HCT116 (cell line): ENCODE measurements at regions not wholly inside any gene's neighbourhood (a gene's known extent, or its start where the extent isn't known, plus 50 kb on each side); places are given as distances from the start of the nearest gene placed in this dataset.
"Not testable (repeated sequence)": the region's sequence is repeated elsewhere in the genome, so short reads cannot be mapped to it uniquely, and the experiment has no call there.

Experiments
- ATAC-seq: fragments of 200-7000 bp; cut with Tn5 transposase; 2 replicates; pipeline ENCODE4 v1.9.1; 2020; ENCODE audit warnings: mild to moderate bottlenecking, moderate library complexity
- BruUV-seq: library from RNA; stranded (reverse); fragments of 400-500 nt; replicated peaks from 2 replicates; lab custom pipeline; 2021; lab: Mats Ljungman, UMichigan
- CTCF ChIA-PET: fragments of 300-600 bp; sonication (Branson Sonifier 250); formaldehyde crosslinking; loops from one replicate; lab custom pipeline; 2021; ENCODE audit warnings: antibody characterized with exemption; lab: Charles Lee
- POLR2A ChIA-PET: fragments of 300-600, 350-600 bp; sonication (Branson Sonifier 250); formaldehyde crosslinking; loops from one replicate; lab custom pipeline; 2021; ENCODE audit warnings: antibody characterized with exemption; lab: Charles Lee
- RAD21 ChIA-PET, 2 experiments: fragments of 300-600 bp; sonication (Branson Sonifier 250); formaldehyde crosslinking; loops; one replicate each; lab custom pipeline; 2023; ENCODE audit warnings: low total read pairs in 2 of 2; ENCODE audit not compliant: uncharacterized antibody in 2 of 2, unreplicated experiment in 2 of 2, low non-redundant PET in 1 of 2; lab: Charles Lee
- DNase-seq: peaks from one replicate; pipeline ENCODE4 v3.0.0-alpha.2; 2010; ENCODE audit warnings: low read depth, low spot score
- H2AFZ ChIP-seq: fragments of 200-600 bp; shearing (Covaris generic), sonication (generic); 2 replicates; pipeline ENCODE4 v1.6.1; 2017; ENCODE audit warnings: low read depth, mixed run types, mixed read lengths, antibody characterized with exemption, low read length; ENCODE audit not compliant: poor library complexity, severe bottlenecking
- H3K27ac ChIP-seq: 2 replicates; pipeline ENCODE4 v1.5.1; 2012; ENCODE audit warnings: low read depth, low read length
- H3K27me3 ChIP-seq: fragments of 200-600 bp; sonication (generic); 2 replicates; pipeline ENCODE4 v1.6.1; 2016; ENCODE audit warnings: mixed run types, low read length, mixed read lengths; ENCODE audit not compliant: insufficient read depth
- H3K36me3 ChIP-seq, 2 experiments: fragments of 200-500 bp in 1 of 2; fragments of 200-600 bp in 1 of 2; sonication (Bioruptor generic) in 1 of 2; sonication (generic) in 1 of 2; 2 replicates each; pipeline versions ENCODE4 v1.5.1 to v1.6.1; 2014 to 2016; ENCODE audit warnings: low read length in 2 of 2, inconsistent platforms in 1 of 2, mixed read lengths in 1 of 2, mixed run types in 1 of 2; ENCODE audit not compliant: insufficient read depth in 2 of 2, control insufficient read depth in 1 of 2
- H3K4me1 ChIP-seq, 2 experiments: fragments of 200-600 bp in 1 of 2; sonication (generic) in 1 of 2; 2 replicates each; pipeline versions ENCODE4 v1.5.1 to v1.6.1; 2012 to 2017; ENCODE audit warnings: low read length in 2 of 2, inconsistent platforms in 1 of 2, mild to moderate bottlenecking in 1 of 2, mixed read lengths in 1 of 2, mixed run types in 1 of 2, moderate library complexity in 1 of 2; ENCODE audit not compliant: insufficient read depth in 2 of 2, control insufficient read depth in 1 of 2
- H3K4me2 ChIP-seq: fragments of 200-600 bp; sonication (generic); 2 replicates; pipeline ENCODE4 v1.6.1; 2017; ENCODE audit warnings: mixed run types, low read length, mixed read lengths
- H3K4me3 ChIP-seq, 2 experiments: fragments of 200-600 bp in 1 of 2; sonication (generic) in 1 of 2; replicated peaks in 1 of 2; 2 replicates each; pipeline ENCODE4 v1.5.1; 2011 to 2016; ENCODE audit warnings: low read length in 2 of 2, control low read depth in 1 of 2, low read depth in 1 of 2, mild to moderate bottlenecking in 1 of 2, mixed read lengths in 1 of 2, mixed run types in 1 of 2
- H3K79me2 ChIP-seq: fragments of 200-600 bp; sonication (generic); 2 replicates; pipeline ENCODE4 v1.6.1; 2017; ENCODE audit warnings: mild to moderate bottlenecking, mixed run types, low read length, moderate library complexity, mixed read lengths; ENCODE audit not compliant: insufficient read depth
- H3K9ac ChIP-seq: fragments of 200-600 bp; sonication (generic); 2 replicates; pipeline ENCODE4 v1.6.1; 2016; ENCODE audit warnings: low read length, mixed read lengths
- H3K9me2 ChIP-seq: fragments of 200-600 bp; sonication (generic), shearing (Covaris generic); 2 replicates; pipeline ENCODE4 v1.6.1; 2017; ENCODE audit warnings: mixed run types, mild to moderate bottlenecking, moderate library complexity; ENCODE audit not compliant: insufficient read depth
- H3K9me3 ChIP-seq, 2 experiments: fragments of 200-500 bp in 1 of 2; fragments of 200-600 bp in 1 of 2; sonication (Bioruptor generic) in 1 of 2; sonication (generic) in 1 of 2; 2 replicates each; pipeline ENCODE4 v1.6.1; 2014 to 2017; ENCODE audit warnings: low read length in 2 of 2, mixed read lengths in 2 of 2, inconsistent platforms in 1 of 2, low read depth in 1 of 2, mild to moderate bottlenecking in 1 of 2, mixed run types in 1 of 2, moderate library complexity in 1 of 2; ENCODE audit not compliant: control insufficient read depth in 1 of 2, insufficient read depth in 1 of 2
- H4K20me1 ChIP-seq: fragments of 200-600 bp; sonication (generic), shearing (Covaris generic); 2 replicates; pipeline ENCODE4 v1.6.1; 2017; ENCODE audit warnings: mixed run types, mild to moderate bottlenecking, moderate library complexity; ENCODE audit not compliant: insufficient read depth
- CBX3 ChIP-seq: IDR thresholded peaks from 2 replicates; pipeline ENCODE4 v1.6.1; 2012; ENCODE audit warnings: low read depth
- CTCF ChIP-seq, 3 experiments: fragments of 200-600 bp in 1 of 3; sonication (generic) in 1 of 3; IDR thresholded peaks in 2 of 3; conservative IDR thresholded peaks in 1 of 3; 2 replicates each; pipeline ENCODE4 v1.5.1; 2012 to 2017; ENCODE audit warnings: low read depth in 2 of 3, low read length in 2 of 3, antibody characterized with exemption in 1 of 3, borderline replicate concordance in 1 of 3, control low read depth in 1 of 3, mild to moderate bottlenecking in 1 of 3, mixed read lengths in 1 of 3, mixed run types in 1 of 3, moderate library complexity in 1 of 3; ENCODE audit not compliant: insufficient read depth in 1 of 3
- EZH2 ChIP-seq: fragments of 200-600 bp; sonication (generic); IDR thresholded peaks from 2 replicates; pipeline ENCODE4 v1.6.1; 2017; ENCODE audit warnings: antibody characterized with exemption, mixed run types
- EZH2phosphoT487 ChIP-seq: fragments of 200-600 bp; IDR thresholded peaks from 2 replicates; pipeline ENCODE4 v1.6.1; 2018; ENCODE audit warnings: antibody characterized with exemption, borderline replicate concordance
- JUND ChIP-seq: IDR thresholded peaks from 2 replicates; pipeline ENCODE4 v1.6.1; 2012
- POLR2AphosphoS5 ChIP-seq: IDR thresholded peaks from 2 replicates; pipeline ENCODE4 v1.6.1; 2011; ENCODE audit warnings: mild to moderate bottlenecking, low read depth, low read length, moderate library complexity
- SP1 ChIP-seq: IDR thresholded peaks from 2 replicates; pipeline ENCODE4 v1.6.1; 2012; ENCODE audit warnings: low read depth
- SRF ChIP-seq: IDR thresholded peaks from 2 replicates; pipeline ENCODE4 v1.6.1; 2012; ENCODE audit warnings: low read depth
- YY1 ChIP-seq: IDR thresholded peaks from 2 replicates; pipeline ENCODE4 v1.6.1; 2011; ENCODE audit warnings: low read length, low read depth, moderate library complexity, mild to moderate bottlenecking; ENCODE audit not compliant: insufficient replicate concordance; ENCODE audit errors: extremely low read depth
- ZFX ChIP-seq: fragments of 450-650 bp; IDR thresholded peaks from 2 replicates; pipeline ENCODE4 v1.6.1; 2017
- ZNF274 ChIP-seq: fragments of 200-500 bp; sonication (Bioruptor generic); IDR thresholded peaks from 2 replicates; pipeline ENCODE4 v1.6.1; 2014; ENCODE audit warnings: mild to moderate bottlenecking, low read depth, low read length, inconsistent platforms
- intact Hi-C: fragments of 100-400 bp; cut with micrococcal nuclease; formaldehyde crosslinking; loops from 2 replicates; pipeline ENCODE4 v1.10.0; 2022

GRCh38 chr2:35582637-35583036 lies 772.9 kb upstream of the CRIM1 start:
- Histone ChIP-seq H3K27me3 (no peaks in the 10 kb centered on the region), H3K79me2 (no peaks in the 10 kb centered on the region), H3K4me1 (no peaks in the 10 kb centered on the region), H2AFZ (no peak overlapping the region), H4K20me1 (no peaks in the 10 kb centered on the region), H3K36me3 (no peaks in the 10 kb centered on the region), H3K4me3 (no peak overlapping the region), H3K9me3 (peaks cover 11 to 14% of the 10 kb centered on the region in 2 experiments; a peak in 2 of 4 replicates), H3K9me2 (no peaks in the 10 kb centered on the region), H3K27ac (no peak overlapping the region), H3K9ac (no peak overlapping the region), H3K4me2 (no peak overlapping the region)
- RAD21 ChIA-PET: no interaction called here
- ATAC-seq (no peak), DNase-seq (no peak)
- intact Hi-C loops: no loop called here
- CTCF ChIA-PET: no interaction called here
- TF ChIP-seq ZFX: no peak
- TF ChIP-seq EZH2phosphoT487: no peak
- TF ChIP-seq YY1: no peak
- TF ChIP-seq ZNF274: no peak
- POLR2A ChIA-PET: no interaction called here
- no TSS peak for BruUV-seq

- H3K9me3 ChIP-seq: peaks cover 3 to 14% of the 10 kb centered on the region in 2 experiments; a peak in 1 of 4 replicates
- RAD21 ChIA-PET: no interaction called here
- ATAC-seq (no peak), DNase-seq (no peak)
- POLR2A ChIA-PET: no interaction called here
- no peaks in the 10 kb centered on the region for H4K20me1 ChIP-seq
- CTCF ChIA-PET: no interaction called here
- H3K9ac ChIP-seq: no peak overlapping the region
- H3K27ac ChIP-seq: no peak overlapping the region
- H3K4me1 ChIP-seq: no peaks in the 10 kb centered on the region
- no peaks in the 10 kb centered on the region for H3K9me2 ChIP-seq
- TF ChIP-seq CTCF (IDR thresholded peaks at IDR 0.05 in 2 of 3, conservative IDR thresholded peaks at IDR 0.05 in 1 of 3; ENCODE audit: borderline replicate concordance in 1 of 3, insufficient read depth in 1 of 3, low read depth in 2 of 3, low read length in 2 of 3) (no peak), SRF (no peak), POLR2AphosphoS5 (no peak), SP1 (no peak), JUND (no peak), EZH2 (no peak), CBX3 (no peak), EZH2phosphoT487 (no peak)
- H2AFZ ChIP-seq: no peak overlapping the region
- no TSS peak for BruUV-seq
- no peak overlapping the region for H3K4me3 ChIP-seq
- no peak overlapping the region for H3K4me2 ChIP-seq
- no peaks in the 10 kb centered on the region for H3K27me3 ChIP-seq
- H3K79me2 ChIP-seq: no peaks in the 10 kb centered on the region
- H3K36me3 ChIP-seq: no peaks in the 10 kb centered on the region
- intact Hi-C loops: no loop called here
Observed at GRCh38 chr2:35580956-35581355, 774.6 kb upstream of the CRIM1 start.

- H3K4me3 ChIP-seq, H2AFZ ChIP-seq, BruUV-seq, H4K20me1 ChIP-seq, H3K4me2 ChIP-seq, intact Hi-C loops, H3K79me2 ChIP-seq, DNase-seq, CTCF ChIA-PET, H3K9ac ChIP-seq, H3K27me3 ChIP-seq, POLR2A ChIA-PET, H3K9me3 ChIP-seq, H3K36me3 ChIP-seq, H3K9me2 ChIP-seq, H3K27ac ChIP-seq, ATAC-seq, RAD21 ChIA-PET, H3K4me1 ChIP-seq: not testable (repeated sequence)
Observed at GRCh38 chr2:35568574-35568973, 787.0 kb upstream of the CRIM1 start.
